Right cardiac atrium (tissue), 5 donors: ENCODE measurements at regions not wholly inside any gene's neighbourhood (a gene's known extent, or its start where the extent isn't known, plus 50 kb on each side); places are given as distances from the start of the nearest gene placed in this dataset.

Experiments used
- ATAC-seq, 2 donors: fragments of 200-7000 bp; cut with Tn5 transposase; one replicate each; pipeline versions ENCODE4 v1.8.0 to v1.9.1; 2020; ENCODE audit warnings: moderate library complexity in 2 of 2, mild to moderate bottlenecking in 1 of 2
- DNase-seq, 3 donors: peaks; one replicate each; pipeline ENCODE4 v3.0.0-alpha.2; 2020
- H3K27ac ChIP-seq: one replicate; pipeline ENCODE4 v1.5.1; 2013; ENCODE audit warnings: mild to moderate bottlenecking, low read length, control low read depth, moderate library complexity
- H3K27me3 ChIP-seq: one replicate; pipeline ENCODE4 v1.6.1; 2013; ENCODE audit not compliant: control insufficient read depth, insufficient read depth
- H3K4me1 ChIP-seq: one replicate; pipeline ENCODE4 v1.6.1; 2013; ENCODE audit warnings: low read length; ENCODE audit not compliant: control insufficient read depth, insufficient read depth
- H3K4me3 ChIP-seq: one replicate; pipeline ENCODE4 v1.5.1; 2013; ENCODE audit warnings: low read length, control low read depth
- H3K9me3 ChIP-seq: one replicate; pipeline ENCODE4 v1.6.1; 2013; ENCODE audit warnings: low read length; ENCODE audit not compliant: control insufficient read depth
- WGBS: extraction: QIAGEN DNeasy Blood & Tissue Kit; methylation state at CpG from one replicate; pipeline ENCODE4 v1.1.7; 2013; 5-methylcytosine and 5-hydroxymethylcytosine counted together
- intact Hi-C, 4 donors: fragments of 100-400 bp; cut with DNase I; formaldehyde crosslinking; loops; one replicate each; pipeline versions ENCODE4 v1.11.0 to v1.14.0; 2022 to 2023
- donor health status: healthy with polysubstance abuse.
- donor health status: DM: no; HTN: yes; CAD: no.
- donor health status: DM: no; HTN: no; CAD: no.
- donor health status: DM: no; HTN: yes; CAD: no; lungs with severe emphysema.
- donor health status: DM: yes; HTN: yes; CAD: no.

DNA sequence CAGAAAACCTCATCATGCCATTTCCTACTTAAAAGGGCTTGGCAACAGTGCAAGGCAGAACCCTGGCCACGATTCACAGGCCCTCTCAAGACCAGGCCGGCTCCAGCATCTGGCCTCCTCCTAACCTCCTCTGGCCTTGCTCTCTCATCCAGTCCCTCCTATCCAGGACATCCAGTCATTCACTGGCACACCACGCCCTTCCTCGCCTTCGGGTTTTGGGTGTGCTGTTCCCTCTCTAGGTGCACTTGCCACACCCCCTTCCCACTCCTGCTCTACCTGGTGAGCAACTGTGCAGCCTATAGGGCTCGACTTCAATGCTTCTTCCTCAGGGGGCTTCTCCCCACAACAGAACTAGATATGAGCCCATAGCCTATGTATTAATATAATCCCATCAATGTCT, 317.1 kb downstream of the ARRDC4 start:
- ATAC-seq: no peak
- Histone ChIP-seq H3K27me3 (no peaks in the 10 kb centered on the region), H3K27ac (no peak overlapping the region), H3K4me3 (no peak overlapping the region), H3K9me3 (peaks cover 2% of the 10 kb centered on the region), H3K4me1 (no peaks in the 10 kb centered on the region)
- intact Hi-C loops: no loop called here
- 69% methylated on average over 6 of the region's 6 CpGs for WGBS
- DNase-seq: no peak

DNA sequence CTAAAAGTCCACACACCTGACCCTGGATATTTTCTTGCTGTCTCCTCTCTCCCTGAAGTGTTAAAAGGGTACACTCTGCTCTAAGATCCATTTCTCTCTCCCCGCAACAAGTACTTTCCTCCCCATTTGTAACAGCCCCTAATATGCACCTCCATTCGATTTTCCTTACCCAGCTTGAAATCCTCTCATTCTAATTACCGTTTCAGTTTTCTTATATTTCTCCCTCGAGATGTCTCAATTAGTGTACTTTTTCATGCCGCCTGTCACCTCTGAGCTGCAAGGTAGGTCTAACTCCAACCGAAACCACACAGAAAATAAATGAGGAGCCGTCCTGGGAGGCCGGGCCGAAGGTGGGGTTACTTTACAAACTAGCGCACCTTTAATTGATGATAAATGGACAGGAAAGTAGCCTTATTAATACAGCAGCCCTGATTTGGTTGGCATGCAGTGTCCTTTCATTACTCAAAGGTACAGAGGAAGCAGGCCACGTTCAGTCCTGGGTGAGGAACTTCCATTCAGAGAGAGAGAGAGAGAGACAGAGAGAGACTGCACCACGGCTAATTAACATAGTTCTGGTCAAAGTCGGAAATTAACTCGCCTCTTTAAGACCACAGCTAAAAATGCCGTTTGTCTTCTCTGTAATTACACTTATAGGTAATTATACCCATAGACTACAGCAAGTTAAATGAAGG, 319.9 kb downstream of the ARRDC4 start:
- ATAC-seq (no peak), DNase-seq (no peak)
- Histone ChIP-seq H3K4me3 (no peak overlapping the region), H3K9me3 (no peaks in the 10 kb centered on the region), H3K27me3 (no peaks in the 10 kb centered on the region), H3K4me1 (no peaks in the 10 kb centered on the region), H3K27ac (no peak overlapping the region)
- intact Hi-C loops: no loop called here
- 73% methylated on average over 15 of the region's 15 CpGs for WGBS

DNA sequence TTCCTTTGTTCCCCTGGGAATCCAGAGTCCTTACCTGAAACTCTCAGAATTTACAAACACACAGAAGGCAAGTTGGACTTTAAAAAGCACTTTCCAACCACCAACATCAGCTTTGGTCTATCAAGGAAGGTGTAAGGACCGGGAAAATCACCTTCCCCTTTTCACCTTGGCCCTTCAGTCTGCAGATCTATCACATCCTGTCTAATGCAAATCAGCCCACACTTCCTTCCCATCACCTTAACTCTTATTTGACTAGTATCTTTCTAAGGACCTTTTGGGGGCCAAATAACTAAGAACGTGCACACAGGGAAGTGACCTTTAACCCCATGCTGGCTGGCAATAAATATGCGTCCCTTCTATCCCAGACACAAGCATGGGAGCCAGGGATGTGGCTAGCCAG, 320.6 kb downstream of the ARRDC4 start:
- intact Hi-C loops: no loop called here
- Histone ChIP-seq H3K4me1 (no peaks in the 10 kb centered on the region), H3K4me3 (no peak overlapping the region), H3K9me3 (no peaks in the 10 kb centered on the region), H3K27ac (no peak overlapping the region), H3K27me3 (no peaks in the 10 kb centered on the region)
- WGBS: 28% methylated on average over 3 of the region's 3 CpGs
- ATAC-seq (no peak), DNase-seq (no peak)

DNA sequence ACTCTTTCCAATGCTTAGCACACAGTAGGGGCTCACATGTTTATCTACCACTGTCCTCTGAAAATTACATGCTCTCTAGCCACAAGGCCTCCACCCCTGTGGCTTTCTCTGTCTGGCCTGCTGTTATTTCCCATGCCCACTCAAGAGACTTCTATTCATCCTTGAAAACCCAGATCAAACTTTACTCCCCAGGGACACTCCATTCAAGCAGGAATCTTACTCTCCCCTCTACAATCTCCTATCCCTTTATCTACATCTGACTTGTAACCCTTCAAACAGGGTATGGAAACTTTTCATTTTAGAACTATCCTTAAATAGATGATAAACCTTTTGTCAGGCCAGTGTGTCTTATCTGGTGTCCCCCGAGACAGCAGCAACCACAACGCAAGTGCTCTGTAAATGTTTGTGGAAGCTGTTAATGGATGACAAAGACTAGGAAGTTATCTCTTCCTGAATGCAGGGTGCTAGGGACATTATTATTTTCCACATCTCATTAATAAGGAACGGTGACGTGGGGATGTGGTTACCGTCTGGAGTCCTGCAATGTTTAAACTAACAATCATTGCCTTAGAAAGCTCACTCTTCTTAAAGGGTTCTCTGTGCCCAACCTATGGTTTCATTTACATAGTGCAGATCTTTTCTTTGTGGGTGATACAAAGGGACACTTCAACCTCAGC, 322.3 kb downstream of the ARRDC4 start:
- intact Hi-C loops: no loop called here
- no peak overlapping the region for H3K4me3 ChIP-seq
- no peaks in the 10 kb centered on the region for H3K9me3 ChIP-seq
- ATAC-seq (no peak), DNase-seq (no peak)
- no peak overlapping the region for H3K27ac ChIP-seq
- no peaks in the 10 kb centered on the region for H3K27me3 ChIP-seq
- H3K4me1 ChIP-seq: no peaks in the 10 kb centered on the region
- WGBS: 11% methylated on average over 5 of the region's 5 CpGs

DNA sequence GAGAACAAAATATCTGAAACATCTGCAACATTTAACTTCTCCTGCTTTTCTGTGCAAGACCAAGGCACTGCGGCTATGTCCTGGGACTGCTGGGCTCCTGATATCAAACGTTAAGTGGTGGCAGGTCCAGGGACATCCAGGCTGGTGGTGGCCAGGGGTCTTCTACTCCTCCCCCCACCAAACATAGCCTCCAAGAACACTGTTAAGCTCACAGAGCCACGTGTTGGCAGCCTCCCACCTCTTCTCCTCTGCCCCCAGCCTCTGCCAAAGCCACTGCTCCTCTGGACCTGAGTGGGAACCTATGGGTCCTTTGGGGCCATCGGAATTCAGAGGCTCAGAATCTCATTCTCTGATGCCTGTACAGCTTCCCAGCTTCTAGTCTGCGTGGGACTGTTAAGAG, 325.7 kb downstream of the ARRDC4 start:
- H3K4me3 ChIP-seq: no peak overlapping the region
- ATAC-seq (no peak), DNase-seq (no peak)
- no peaks in the 10 kb centered on the region for H3K27me3 ChIP-seq
- WGBS: 66% methylated on average over 5 of the region's 5 CpGs
- H3K4me1 ChIP-seq: no peaks in the 10 kb centered on the region
- no peaks in the 10 kb centered on the region for H3K9me3 ChIP-seq
- intact Hi-C loops: no loop called here
- H3K27ac ChIP-seq: no peak overlapping the region

DNA sequence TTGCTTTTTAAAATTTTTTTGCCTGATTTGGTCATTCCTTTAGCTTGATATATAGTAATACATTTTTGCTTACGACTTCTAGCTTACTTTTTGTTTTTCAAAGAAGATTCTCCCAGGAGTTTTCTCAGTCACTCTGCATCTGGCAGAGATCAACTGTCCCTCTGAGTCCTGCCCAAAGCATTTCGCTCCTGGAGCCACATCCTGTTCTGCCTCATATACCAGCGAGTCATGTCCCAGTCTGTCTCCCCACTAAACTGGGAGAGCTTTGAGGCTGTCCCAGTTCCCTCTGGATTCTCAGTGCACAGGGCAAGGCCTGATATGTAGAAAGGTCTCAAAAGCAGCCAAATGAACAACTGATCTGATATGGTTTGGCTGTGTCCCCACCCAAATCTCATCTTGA, 326.3 kb downstream of the ARRDC4 start:
- no peaks in the 10 kb centered on the region for H3K9me3 ChIP-seq
- H3K27me3 ChIP-seq: no peaks in the 10 kb centered on the region
- no peak for DNase-seq
- no peak overlapping the region for H3K4me3 ChIP-seq
- H3K27ac ChIP-seq: no peak overlapping the region
- no peak for ATAC-seq
- 62% methylated on average over 3 of the region's 3 CpGs for WGBS
- intact Hi-C loops: no loop called here
- H3K4me1 ChIP-seq: no peaks in the 10 kb centered on the region

DNA sequence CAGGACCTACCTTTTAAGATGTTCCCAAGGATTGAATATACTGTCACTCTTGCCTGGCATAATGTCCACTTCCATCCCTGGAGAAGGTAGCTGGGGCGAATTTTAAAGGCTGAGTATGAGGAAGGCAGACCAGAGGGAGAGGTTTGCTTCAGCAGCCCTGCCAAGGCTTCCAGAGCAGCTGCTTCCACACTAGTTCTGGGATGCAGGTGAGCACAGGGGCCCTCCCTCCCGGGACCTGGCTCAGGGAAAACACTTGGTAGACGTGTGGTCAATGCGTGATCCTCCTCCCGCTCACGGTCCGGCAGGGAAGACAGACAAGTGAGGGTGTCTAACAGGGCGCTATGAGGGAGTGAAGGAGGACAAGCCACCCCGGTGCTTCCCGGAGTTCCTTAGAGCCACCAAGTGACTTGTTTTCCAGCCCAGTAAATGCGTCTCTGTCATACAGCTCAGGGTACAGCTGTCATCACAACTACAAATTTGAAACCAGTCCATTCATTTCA, 327.6 kb downstream of the ARRDC4 start:
- Histone ChIP-seq H3K27ac (no peak overlapping the region), H3K9me3 (no peaks in the 10 kb centered on the region), H3K27me3 (no peaks in the 10 kb centered on the region), H3K4me3 (no peak overlapping the region), H3K4me1 (no peaks in the 10 kb centered on the region)
- intact Hi-C loops: no loop called here
- ATAC-seq: no peak
- DNase-seq: no peak
- 80% methylated on average over 11 of the region's 11 CpGs for WGBS

DNA sequence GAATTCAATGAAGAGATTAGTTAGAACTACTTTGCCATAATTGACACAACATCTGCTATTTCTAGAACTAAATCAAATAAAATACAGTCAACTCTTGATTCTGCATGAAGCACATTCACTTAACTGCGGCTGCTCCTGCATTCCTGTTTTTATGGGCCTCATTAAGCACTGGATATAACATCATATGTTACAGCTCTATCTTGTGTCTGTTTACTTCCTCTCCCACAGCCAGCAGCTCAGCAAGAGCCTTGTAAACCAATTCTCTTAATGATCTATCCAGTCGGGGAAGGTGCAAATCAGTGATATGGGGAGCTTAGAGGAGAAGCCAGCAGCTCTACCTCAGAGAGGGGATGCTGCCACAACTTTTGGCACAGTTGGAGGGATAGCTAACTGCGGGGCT, 329.2 kb downstream of the ARRDC4 start:
- H3K9me3 ChIP-seq: no peaks in the 10 kb centered on the region
- H3K27ac ChIP-seq: no peak overlapping the region
- no peak overlapping the region for H3K4me3 ChIP-seq
- H3K4me1 ChIP-seq: no peaks in the 10 kb centered on the region
- 52% methylated on average over 3 of the region's 3 CpGs for WGBS
- intact Hi-C loops: loop anchor here in 1 of 4 donors (10.0 kb wide), 1 partner anchor 295 kb away; no protein-coding TSS in a partner anchor
- ATAC-seq (no peak), DNase-seq (no peak)
- no peaks in the 10 kb centered on the region for H3K27me3 ChIP-seq

DNA sequence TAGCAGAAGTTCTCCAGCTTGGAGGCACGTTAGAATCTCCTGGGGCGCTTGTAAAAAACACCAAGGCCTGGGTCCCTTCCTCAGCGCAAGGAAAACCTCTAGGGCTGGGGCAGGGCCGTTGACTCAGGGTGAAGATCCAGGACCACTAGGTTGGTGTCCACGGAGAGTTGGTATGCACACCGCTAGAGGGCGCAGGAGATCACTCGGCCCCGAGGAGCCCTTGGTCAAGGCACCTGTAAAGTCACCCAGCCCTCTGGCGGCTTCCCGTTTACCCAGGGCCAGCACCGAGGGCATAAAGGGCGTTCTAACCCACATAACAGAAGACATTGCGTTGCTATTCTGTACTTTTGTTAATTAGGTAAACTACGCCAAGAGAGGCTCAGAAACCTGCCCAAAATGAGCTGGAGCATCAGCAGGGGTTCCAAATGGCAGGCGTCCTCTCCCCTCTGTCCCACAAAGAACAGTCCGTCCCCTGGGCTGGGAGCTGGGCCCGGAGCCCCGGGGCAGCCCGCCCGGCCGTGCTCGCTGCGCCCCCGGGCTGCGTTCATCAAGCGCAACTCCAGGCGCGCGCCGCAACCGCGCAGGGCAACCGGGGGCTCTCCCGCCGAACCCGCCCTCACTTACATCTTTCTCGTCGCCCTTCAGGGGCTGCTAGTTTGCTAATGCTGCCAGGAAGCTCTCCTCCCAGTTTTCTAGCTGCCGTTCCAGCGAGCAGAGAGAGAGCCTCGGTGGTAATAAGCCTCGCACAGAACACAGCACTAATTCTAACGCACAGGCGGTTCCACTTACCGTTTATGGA, 332.1 kb downstream of the ARRDC4 start:
- no peaks in the 10 kb centered on the region for H3K9me3 ChIP-seq
- DNase-seq (peak in 2 of 3 donors; percentile 37 to 58), ATAC-seq (peak in 1 of 2 donors; percentile 47)
- intact Hi-C loops: loop anchor here in 1 of 4 donors (10.0 kb wide), 1 partner anchor 298 kb away; no protein-coding TSS in a partner anchor
- H3K4me3 ChIP-seq: no peak overlapping the region
- WGBS: 2% methylated on average over 46 of the region's 46 CpGs
- H3K27ac ChIP-seq: no peak overlapping the region
- H3K27me3 ChIP-seq: no peaks in the 10 kb centered on the region
- no peaks in the 10 kb centered on the region for H3K4me1 ChIP-seq

DNA sequence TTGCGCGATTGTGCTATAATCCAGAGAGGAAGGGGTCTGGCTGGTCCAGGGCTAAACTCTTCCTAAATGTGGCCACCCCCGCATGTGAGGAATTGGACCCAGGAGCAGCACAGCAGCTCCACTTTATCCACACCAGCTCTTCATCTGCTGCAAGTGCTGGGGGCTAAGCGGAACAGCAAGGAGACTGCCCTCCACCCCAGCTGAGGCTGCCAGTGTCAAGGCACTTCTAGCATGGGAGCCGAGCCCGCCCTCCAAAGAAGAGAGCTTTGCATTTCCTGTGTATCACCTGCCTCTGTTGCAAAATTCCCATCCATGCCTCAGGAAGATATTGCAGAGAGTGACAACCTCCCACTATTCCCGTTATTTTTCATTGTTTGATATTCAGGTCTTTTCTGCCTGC, 333.6 kb downstream of the ARRDC4 start:
- H3K27ac ChIP-seq: no peak overlapping the region
- WGBS: 73% methylated on average over 7 of the region's 7 CpGs
- H3K27me3 ChIP-seq: no peaks in the 10 kb centered on the region
- DNase-seq (no peak), ATAC-seq (no peak)
- no peaks in the 10 kb centered on the region for H3K4me1 ChIP-seq
- intact Hi-C loops: loop anchor here in 1 of 4 donors (10.0 kb wide), 1 partner anchor 299 kb away; no protein-coding TSS in a partner anchor
- no peaks in the 10 kb centered on the region for H3K9me3 ChIP-seq
- H3K4me3 ChIP-seq: no peak overlapping the region
